ENCODE measurements at regions not wholly inside any gene's neighbourhood (a gene's known extent, or its start where the extent isn't known, plus 50 kb on each side); places are given as distances from the start of the nearest gene placed in this dataset.

- DNase-seq: no peak
Measured at GRCh38 chr2:238655974-238656722, 191.7 kb upstream of the TWIST2 start.

GRCh38 chr2:238657132-238658053 lies 190.5 kb upstream of the TWIST2 start:
- no peak for DNase-seq

- DNase-seq: no peak
Measured at GRCh38 chr2:238658054-238658407, 189.9 kb upstream of the TWIST2 start.

- DNase-seq: no peak
Measured at GRCh38 chr2:238658820-238659219, 189.1 kb upstream of the TWIST2 start.

- DNase-seq: no peak
Measured at GRCh38 chr2:238659231-238659630, 188.7 kb upstream of the TWIST2 start.

- no peak for DNase-seq
Measured at GRCh38 chr2:238663586-238663985, 184.3 kb upstream of the TWIST2 start.

GRCh38 chr2:238665919-238666318 lies 182.0 kb upstream of the TWIST2 start:
- DNase-seq: no peak

GRCh38 chr2:238666543-238666942 lies 181.3 kb upstream of the TWIST2 start:
- no peak for DNase-seq

GRCh38 chr2:238667008-238667407 lies 180.9 kb upstream of the TWIST2 start:
- no peak for DNase-seq

- no peak for DNase-seq
Measured at GRCh38 chr2:238667639-238668038, 180.2 kb upstream of the TWIST2 start.

GRCh38 chr2:238668426-238668825 lies 179.5 kb upstream of the TWIST2 start:
- DNase-seq: no peak

GRCh38 chr2:238669046-238669445 lies 178.8 kb upstream of the TWIST2 start:
- DNase-seq: no peak

GRCh38 chr2:238669581-238670080 lies 178.3 kb upstream of the TWIST2 start:
- no peak for DNase-seq

GRCh38 chr2:238670111-238670585 lies 177.7 kb upstream of the TWIST2 start:
- DNase-seq: no peak

- no peak for DNase-seq
Measured at GRCh38 chr2:238682536-238682935, 165.3 kb upstream of the TWIST2 start.

GRCh38 chr2:238684362-238685326 lies 163.2 kb upstream of the TWIST2 start:
- no peak for DNase-seq

- no peak for DNase-seq
Measured at GRCh38 chr2:238685327-238685709, 162.6 kb upstream of the TWIST2 start.

GRCh38 chr2:238685713-238686112 lies 162.2 kb upstream of the TWIST2 start:
- DNase-seq: no peak

- DNase-seq: no peak
Measured at GRCh38 chr2:238686223-238686622, 161.7 kb upstream of the TWIST2 start.

GRCh38 chr2:238688193-238689153 lies 159.4 kb upstream of the TWIST2 start:
- no peak for DNase-seq

- DNase-seq: no peak
Measured at GRCh38 chr2:238689331-238689730, 158.6 kb upstream of the TWIST2 start.
